HAP-1 (cell line): ENCODE measurements at regions not wholly inside any gene's neighbourhood (a gene's known extent, or its start where the extent isn't known, plus 50 kb on each side); places are given as distances from the start of the nearest gene placed in this dataset.

Source experiments
- DNase-seq, 2 experiments: peaks; one replicate each; pipeline ENCODE4 v3.0.0-alpha.2; 2016 to 2020; ENCODE audit warnings: low spot score in 2 of 2
- H3K27me3 ChIP-seq: fragments of 250-450 bp; sonication (Bioruptor Pico); 2 replicates; pipeline ENCODE4 v1.5.1; 2020; ENCODE audit warnings: low read depth, mild to moderate bottlenecking, moderate library complexity
- H3K36me3 ChIP-seq: fragments of 250-450 bp; sonication (Bioruptor Pico); replicated peaks from 2 replicates; pipeline ENCODE4 v1.5.1; 2020; ENCODE audit warnings: mild to moderate bottlenecking
- H3K4me1 ChIP-seq: fragments of 250-450 bp; sonication (Bioruptor Pico); 2 replicates; pipeline ENCODE4 v1.5.1; 2020; ENCODE audit warnings: mild to moderate bottlenecking
- H3K4me3 ChIP-seq: fragments of 250-450 bp; sonication (Bioruptor Pico); 2 replicates; pipeline ENCODE4 v1.5.1; 2020; ENCODE audit warnings: mild to moderate bottlenecking, moderate library complexity
- H3K9me3 ChIP-seq: fragments of 250-450 bp; sonication (Bioruptor Pico); 2 replicates; pipeline ENCODE4 v1.5.1; 2020; ENCODE audit warnings: mild to moderate bottlenecking, moderate library complexity
- in situ Hi-C: fragments of 300-500 bp; cut with MboI; formaldehyde crosslinking; loops from 3 replicates; pipeline ENCODE4 v1.14.3; 2020; ENCODE audit warnings: low sequenced_read_pairs, inconsistent platforms, mixed read lengths

- no peak for DNase-seq
- in situ Hi-C loops = no loop called here
- Histone ChIP-seq H3K9me3 (no peaks in the 10 kb centered on the region), H3K4me1 (no peaks in the 10 kb centered on the region), H3K36me3 (no peaks in the 10 kb centered on the region), H3K27me3 (no peaks in the 10 kb centered on the region), H3K4me3 (no peak overlapping the region)
These were observed 230.2 kb upstream of the FOXQ1 start for GRCh38 chr6:1081551-1082284.

DNA sequence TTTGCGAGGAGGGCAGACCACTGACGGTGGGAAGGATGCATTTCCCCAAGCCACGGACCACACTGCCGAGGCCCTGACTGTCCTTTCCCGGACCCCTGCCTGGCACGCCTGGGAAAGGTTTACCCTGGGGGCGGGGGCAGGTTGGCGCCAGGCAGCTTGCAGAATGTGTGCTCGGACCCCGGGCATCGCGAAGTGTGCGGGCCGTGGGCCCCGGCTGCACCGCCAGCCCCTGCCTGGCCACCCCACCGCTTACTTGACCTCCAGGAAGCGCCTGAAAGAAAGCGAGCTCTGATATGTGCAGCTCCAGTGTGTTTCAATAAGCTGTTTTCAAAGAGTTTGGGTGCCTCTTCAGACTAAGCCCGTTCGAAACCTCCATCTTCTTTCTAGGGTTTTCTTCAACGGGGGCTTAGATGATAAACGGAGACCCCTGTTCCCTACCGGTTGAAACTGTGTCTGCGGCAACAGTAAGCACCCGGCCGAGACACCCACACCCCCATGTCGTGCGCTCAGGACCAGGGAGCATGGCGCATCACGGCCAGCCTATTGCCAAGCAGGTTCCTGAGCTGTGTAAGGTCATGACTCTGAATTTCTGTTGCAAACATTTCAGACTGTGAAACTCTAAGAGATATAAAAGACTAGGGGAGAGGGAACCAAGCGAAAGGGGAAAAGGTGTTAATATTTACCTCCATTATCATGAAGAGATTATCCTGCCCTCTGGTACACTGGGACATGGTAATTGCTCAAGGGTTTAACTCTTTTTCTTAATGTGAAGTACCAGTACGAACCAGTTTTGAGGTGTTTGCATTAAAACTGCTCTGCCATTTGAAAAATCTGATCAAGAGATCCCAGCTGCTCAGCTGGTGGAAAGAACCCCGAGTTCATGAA is 231.2 kb upstream of the FOXQ1 start:
- Histone ChIP-seq H3K27me3 (no peaks in the 10 kb centered on the region), H3K36me3 (no peaks in the 10 kb centered on the region), H3K9me3 (no peaks in the 10 kb centered on the region), H3K4me3 (no peak overlapping the region), H3K4me1 (no peaks in the 10 kb centered on the region)
- in situ Hi-C loops = no loop called here
- DNase-seq = no peak

DNA sequence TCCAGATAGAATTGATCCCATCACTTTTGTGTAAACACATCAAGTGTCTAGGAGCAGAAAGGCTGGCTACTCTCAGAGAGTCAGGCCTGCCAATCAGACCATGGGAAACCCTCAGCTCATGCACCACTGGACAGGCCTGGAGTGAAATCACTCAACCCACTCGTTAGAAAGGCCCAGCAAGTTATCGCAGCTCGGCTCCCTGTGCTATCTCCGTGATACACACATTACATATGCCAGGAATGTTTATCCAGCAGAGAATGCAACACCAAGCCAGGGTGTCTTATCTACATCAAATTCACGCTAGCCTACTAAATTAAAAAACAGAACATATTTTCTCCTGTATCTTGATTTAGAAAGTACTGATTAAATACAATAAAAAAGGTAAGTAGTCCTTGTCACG is 232.4 kb upstream of the FOXQ1 start:
- no peaks in the 10 kb centered on the region for H3K36me3 ChIP-seq
- no peaks in the 10 kb centered on the region for H3K9me3 ChIP-seq
- in situ Hi-C loops = no loop called here
- no peak overlapping the region for H3K4me3 ChIP-seq
- H3K4me1 ChIP-seq = no peaks in the 10 kb centered on the region
- H3K27me3 ChIP-seq = no peaks in the 10 kb centered on the region
- DNase-seq = no peak

- Histone ChIP-seq H3K4me1 (no peaks in the 10 kb centered on the region), H3K27me3 (no peaks in the 10 kb centered on the region)
These were observed 234.2 kb upstream of the FOXQ1 start for GRCh38 chr6:1077478-1078416.

GRCh38 chr6:1076531-1077459 is 235.1 kb upstream of the FOXQ1 start:
- H3K27me3 ChIP-seq = no peaks in the 10 kb centered on the region
- DNase-seq = no peak
- H3K9me3 ChIP-seq = no peaks in the 10 kb centered on the region
- no peak overlapping the region for H3K4me3 ChIP-seq
- in situ Hi-C loops = no loop called here
- H3K36me3 ChIP-seq = no peaks in the 10 kb centered on the region
- H3K4me1 ChIP-seq = no peaks in the 10 kb centered on the region

More at GRCh38 chr6:1077478-1078416, 234.2 kb upstream of the FOXQ1 start:
- Histone ChIP-seq H3K4me3 (no peak overlapping the region), H3K9me3 (no peaks in the 10 kb centered on the region), H3K36me3 (no peaks in the 10 kb centered on the region)
- no peak for DNase-seq
- in situ Hi-C loops = no loop called here

GRCh38 chr6:1075880-1076279 is 236.0 kb upstream of the FOXQ1 start:
- Histone ChIP-seq H3K4me3 (no peak overlapping the region), H3K27me3 (no peaks in the 10 kb centered on the region), H3K36me3 (no peaks in the 10 kb centered on the region), H3K9me3 (no peaks in the 10 kb centered on the region), H3K4me1 (no peaks in the 10 kb centered on the region)
- no peak for DNase-seq
- in situ Hi-C loops = no loop called here

DNA sequence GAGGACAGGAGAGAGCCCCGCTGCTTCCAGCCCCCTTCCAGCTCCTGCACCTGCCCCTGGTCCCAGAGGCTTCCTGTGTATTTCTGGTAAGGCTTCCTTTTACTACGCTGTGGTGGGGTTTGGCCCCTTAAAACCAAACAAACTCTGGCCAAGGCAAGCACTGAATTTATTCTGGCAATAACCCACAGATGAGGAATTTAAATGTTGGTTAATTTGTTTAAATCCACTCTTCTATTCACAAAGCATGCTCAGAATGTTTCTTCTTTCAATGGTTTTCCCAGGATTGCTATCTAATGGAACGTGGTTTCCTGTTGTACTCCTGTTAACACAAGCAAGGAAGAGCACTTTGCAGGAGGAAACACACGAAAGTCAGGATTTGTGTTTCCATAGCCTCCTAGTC is 236.5 kb upstream of the FOXQ1 start:
- Histone ChIP-seq H3K9me3 (no peaks in the 10 kb centered on the region), H3K4me3 (no peak overlapping the region), H3K36me3 (no peaks in the 10 kb centered on the region), H3K27me3 (no peaks in the 10 kb centered on the region), H3K4me1 (no peaks in the 10 kb centered on the region)
- in situ Hi-C loops = no loop called here
- DNase-seq = no peak

- in situ Hi-C loops = no loop called here
- Histone ChIP-seq H3K36me3 (no peaks in the 10 kb centered on the region), H3K27me3 (no peaks in the 10 kb centered on the region), H3K9me3 (no peaks in the 10 kb centered on the region), H3K4me3 (no peak overlapping the region), H3K4me1 (no peaks in the 10 kb centered on the region)
- DNase-seq = no peak
These were observed 241.8 kb upstream of the FOXQ1 start for GRCh38 chr6:1070085-1070521.

DNA sequence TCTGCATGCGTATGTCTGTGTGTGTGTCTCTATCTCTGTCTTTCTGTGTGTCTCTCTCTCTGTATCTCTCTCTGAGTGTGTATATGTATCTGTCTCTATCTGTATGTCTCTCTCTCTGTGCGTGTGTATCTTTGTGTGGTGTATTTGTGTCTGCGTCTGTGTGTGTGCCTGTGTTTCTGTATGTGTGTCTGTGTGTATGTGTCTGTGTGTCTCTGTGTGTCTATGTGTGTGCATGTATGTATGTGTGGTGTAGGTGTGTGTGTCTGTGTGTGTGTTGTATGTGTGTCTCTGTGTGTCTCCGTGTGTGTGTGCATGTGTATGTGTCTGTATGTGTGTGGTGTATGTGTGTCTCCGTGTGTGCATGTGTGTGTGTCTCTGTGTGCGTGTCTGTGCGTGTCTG is 243.0 kb upstream of the FOXQ1 start:
- Histone ChIP-seq H3K4me3 (no peak overlapping the region), H3K9me3 (no peaks in the 10 kb centered on the region), H3K36me3 (no peaks in the 10 kb centered on the region), H3K27me3 (no peaks in the 10 kb centered on the region), H3K4me1 (no peaks in the 10 kb centered on the region)
- in situ Hi-C loops = no loop called here
- DNase-seq = no peak

DNA sequence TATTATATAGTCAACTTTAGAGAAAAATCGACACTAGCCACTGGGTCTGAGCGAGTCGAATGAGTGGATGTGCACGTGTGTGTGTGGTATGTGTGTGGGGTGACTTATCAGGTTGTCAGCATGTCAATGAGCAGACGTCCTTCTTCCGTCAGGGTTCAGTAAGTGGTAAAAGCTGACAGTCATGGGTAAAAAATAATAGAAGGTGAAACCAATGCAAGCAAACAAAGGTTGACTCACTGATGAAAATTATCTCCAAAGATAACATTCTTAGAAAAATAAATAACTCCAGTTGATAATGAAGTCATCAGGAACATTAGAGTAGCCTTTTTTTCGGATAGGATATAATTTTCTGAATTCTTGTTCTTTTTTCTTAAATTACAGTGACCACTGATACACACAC is 243.8 kb upstream of the FOXQ1 start:
- in situ Hi-C loops = no loop called here
- no peak overlapping the region for H3K4me3 ChIP-seq
- H3K27me3 ChIP-seq = no peaks in the 10 kb centered on the region
- DNase-seq = no peak
- H3K4me1 ChIP-seq = no peaks in the 10 kb centered on the region
- H3K9me3 ChIP-seq = no peaks in the 10 kb centered on the region
- no peaks in the 10 kb centered on the region for H3K36me3 ChIP-seq

DNA sequence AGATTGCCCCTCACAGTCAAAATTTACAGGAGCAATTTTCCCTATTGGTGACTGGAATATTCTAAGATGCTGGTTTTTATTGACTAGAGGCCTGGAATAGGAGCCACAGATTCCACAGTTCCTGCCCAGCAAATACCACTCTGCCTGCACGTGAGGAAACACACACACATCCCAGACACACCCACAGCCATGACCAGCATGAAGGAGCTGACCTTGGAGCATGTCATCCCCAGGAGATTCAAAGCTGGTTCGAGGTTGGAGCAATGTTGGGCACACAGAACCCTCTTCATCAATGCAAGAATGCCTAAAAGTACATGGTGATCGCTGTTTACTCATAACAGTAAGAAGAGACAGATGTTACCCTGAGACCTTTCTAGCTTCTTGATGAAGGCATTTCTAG is 244.6 kb upstream of the FOXQ1 start:
- H3K27me3 ChIP-seq = no peaks in the 10 kb centered on the region
- H3K4me1 ChIP-seq = no peaks in the 10 kb centered on the region
- H3K36me3 ChIP-seq = no peaks in the 10 kb centered on the region
- DNase-seq = no peak
- in situ Hi-C loops = no loop called here
- no peaks in the 10 kb centered on the region for H3K9me3 ChIP-seq
- no peak overlapping the region for H3K4me3 ChIP-seq

GRCh38 chr6:1066449-1067090 is 245.3 kb upstream of the FOXQ1 start:
- in situ Hi-C loops = no loop called here
- no peak overlapping the region for H3K4me3 ChIP-seq
- DNase-seq = no peak
- H3K9me3 ChIP-seq = no peaks in the 10 kb centered on the region
- no peaks in the 10 kb centered on the region for H3K36me3 ChIP-seq
- H3K4me1 ChIP-seq = no peaks in the 10 kb centered on the region
- no peaks in the 10 kb centered on the region for H3K27me3 ChIP-seq
